A204.1 (cell line): ENCODE measurements at regions not wholly inside any gene's neighbourhood (a gene's known extent, or its start where the extent isn't known, plus 50 kb on each side); places are given as distances from the start of the nearest gene placed in this dataset.
"Not testable (repeated sequence)": the region's sequence is repeated elsewhere in the genome, so short reads cannot be mapped to it uniquely, and the experiment has no call there.

Experiments
- FAIRE-seq: peaks from 2 replicates; lab custom pipeline; 2012; peaks lifted over from hg19 to GRCh38; lab: Jason Lieb, UNC

GRCh38 chr13:24931450-24932251 is 164.3 kb upstream of the PABPC3 start:
- no peak for FAIRE-seq

GRCh38 chr13:24933106-24934023 is 162.6 kb upstream of the PABPC3 start:
- not testable (repeated sequence) for FAIRE-seq

- not testable (repeated sequence) for FAIRE-seq
Observed at GRCh38 chr13:24934024-24934385, 161.9 kb upstream of the PABPC3 start.

GRCh38 chr13:24938966-24939365 is 157.0 kb upstream of the PABPC3 start:
- no peak for FAIRE-seq

- FAIRE-seq = not testable (repeated sequence)
Observed at GRCh38 chr13:24941023-24941713, 154.8 kb upstream of the PABPC3 start.

- FAIRE-seq = no peak
Observed at GRCh38 chr13:24943136-24943535, 152.8 kb upstream of the PABPC3 start.

GRCh38 chr13:24944073-24944472 is 151.9 kb upstream of the PABPC3 start:
- FAIRE-seq = not testable (repeated sequence)

GRCh38 chr13:24948977-24949376 is 147.0 kb upstream of the PABPC3 start:
- not testable (repeated sequence) for FAIRE-seq

GRCh38 chr13:24950611-24951010 is 145.3 kb upstream of the PABPC3 start:
- not testable (repeated sequence) for FAIRE-seq

GRCh38 chr13:24967970-24968369 is 128.0 kb upstream of the PABPC3 start:
- not testable (repeated sequence) for FAIRE-seq

- not testable (repeated sequence) for FAIRE-seq
Observed at GRCh38 chr13:24968416-24968815, 127.5 kb upstream of the PABPC3 start.

GRCh38 chr13:24973102-24973501 is 122.8 kb upstream of the PABPC3 start:
- not testable (repeated sequence) for FAIRE-seq

GRCh38 chr13:24981181-24981803 is 114.6 kb upstream of the PABPC3 start:
- FAIRE-seq = not testable (repeated sequence)

GRCh38 chr13:24982333-24982999 is 113.5 kb upstream of the PABPC3 start:
- FAIRE-seq = no peak

GRCh38 chr13:24983094-24983493 is 112.8 kb upstream of the PABPC3 start:
- FAIRE-seq = no peak

- FAIRE-seq = no peak
Observed at GRCh38 chr13:24984134-24984533, 111.8 kb upstream of the PABPC3 start.

GRCh38 chr13:24985107-24985506 is 110.8 kb upstream of the PABPC3 start:
- no peak for FAIRE-seq

- no peak for FAIRE-seq
Observed at GRCh38 chr13:24985896-24986295, 110.0 kb upstream of the PABPC3 start.

- FAIRE-seq = no peak
Observed at GRCh38 chr13:24986826-24987225, 109.1 kb upstream of the PABPC3 start.

GRCh38 chr13:24989959-24990358 is 106.0 kb upstream of the PABPC3 start:
- FAIRE-seq = not testable (repeated sequence)

GRCh38 chr13:24992946-24993345 is 103.0 kb upstream of the PABPC3 start:
- not testable (repeated sequence) for FAIRE-seq
